CD14-positive monocyte (primary cell): ENCODE measurements at regions not wholly inside any gene's neighbourhood (a gene's known extent, or its start where the extent isn't known, plus 50 kb on each side); places are given as distances from the start of the nearest gene placed in this dataset.

ENCODE experiments used
- DNase-seq, 3 donors: peaks; one replicate each; pipeline ENCODE4 v3.0.0-alpha.2; 2011 to 2022
- H2AFZ ChIP-seq: 2 replicates; pipeline ENCODE4 v1.6.0; 2012; ENCODE audit warnings: mild to moderate bottlenecking, low read depth, low read length, inconsistent platforms; ENCODE audit not compliant: insufficient read depth, poor library complexity, severe bottlenecking
- H3K27ac ChIP-seq, 2 donors: 1 replicate in 1 of 2; 2 replicates in 1 of 2; pipeline ENCODE4 v1.5.1; 2012 to 2013; ENCODE audit warnings: low read length in 2 of 2, control low read depth in 1 of 2, inconsistent platforms in 1 of 2, low read depth in 1 of 2, mild to moderate bottlenecking in 1 of 2
- H3K27me3 ChIP-seq, 2 donors: one replicate each; pipeline versions ENCODE4 v1.6.0 to v1.6.1; 2011 to 2013; ENCODE audit warnings: low read length in 2 of 2; ENCODE audit not compliant: control insufficient read depth in 2 of 2, insufficient read depth in 2 of 2
- H3K36me3 ChIP-seq, 2 donors: replicated peaks in 1 of 2; 1 replicate in 1 of 2; 2 replicates in 1 of 2; pipeline versions ENCODE4 v1.5.1 to v1.6.1; 2012 to 2013; ENCODE audit warnings: low read length in 2 of 2, control low read depth in 1 of 2, inconsistent platforms in 1 of 2, mild to moderate bottlenecking in 1 of 2; ENCODE audit not compliant: insufficient read depth in 2 of 2, control insufficient read depth in 1 of 2
- H3K4me1 ChIP-seq, 2 donors: 1 replicate in 1 of 2; 2 replicates in 1 of 2; pipeline versions ENCODE4 v1.5.1 to v1.6.1; 2012 to 2013; ENCODE audit warnings: low read length in 2 of 2, control low read depth in 1 of 2, inconsistent platforms in 1 of 2, mild to moderate bottlenecking in 1 of 2, moderate library complexity in 1 of 2; ENCODE audit not compliant: insufficient read depth in 2 of 2, control insufficient read depth in 1 of 2
- H3K4me2 ChIP-seq: replicated peaks from 2 replicates; pipeline ENCODE3; 2012; ENCODE audit warnings: low read length, moderate library complexity, mild to moderate bottlenecking; ENCODE audit not compliant: poor library complexity, severe bottlenecking; ENCODE audit errors: extremely low read depth
- H3K4me3 ChIP-seq, 3 experiments: fragments of 200-600 bp in 1 of 3; sonication (generic) in 1 of 3; replicated peaks in 1 of 3; 1 replicate in 2 of 3; 2 replicates in 1 of 3; pipeline ENCODE4 v1.5.1; 2011 to 2013; ENCODE audit warnings: low read length in 3 of 3, mild to moderate bottlenecking in 3 of 3, control low read depth in 2 of 3, low read depth in 2 of 3, inconsistent platforms in 1 of 3, moderate library complexity in 1 of 3
- H3K79me2 ChIP-seq: 2 replicates; pipeline ENCODE4 v1.6.0; 2012; ENCODE audit warnings: mild to moderate bottlenecking, control low read depth, inconsistent platforms, low read length, moderate library complexity; ENCODE audit not compliant: insufficient read depth
- H3K9ac ChIP-seq: 2 replicates; pipeline ENCODE4 v1.6.0; 2017; ENCODE audit warnings: low read length, mild to moderate bottlenecking; ENCODE audit not compliant: insufficient read depth, poor library complexity, severe bottlenecking
- H3K9me3 ChIP-seq, 2 donors: replicated peaks in 1 of 2; 1 replicate in 1 of 2; 2 replicates in 1 of 2; pipeline versions ENCODE4 v1.5.1 to v1.6.1; 2012 to 2013; ENCODE audit warnings: low read length in 2 of 2, control low read depth in 1 of 2; ENCODE audit not compliant: control insufficient read depth in 1 of 2, insufficient read depth in 1 of 2
- H4K20me1 ChIP-seq: 2 replicates; pipeline ENCODE4 v1.6.0; 2012; ENCODE audit warnings: mild to moderate bottlenecking, low read length, control low read depth, moderate library complexity; ENCODE audit not compliant: insufficient read depth
- H3K27ac Mint-ChIP-seq, 7 donors: one replicate each; pipeline ENCODE4 v1.8.0; 2020; ENCODE audit warnings: mild to moderate bottlenecking in 7 of 7, mixed read lengths in 7 of 7, moderate library complexity in 6 of 7, inconsistent platforms in 2 of 7
- H3K27me3 Mint-ChIP-seq, 3 donors: one replicate each; pipeline ENCODE4 v1.8.0; 2021 to 2022; ENCODE audit warnings: low read depth in 3 of 3, mild to moderate bottlenecking in 3 of 3, mixed read lengths in 3 of 3, moderate library complexity in 3 of 3, inconsistent platforms in 1 of 3
- H3K36me3 Mint-ChIP-seq, 2 donors: one replicate each; pipeline ENCODE4 v1.8.0; 2020; ENCODE audit warnings: mixed read lengths in 2 of 2, inconsistent platforms in 1 of 2, mild to moderate bottlenecking in 1 of 2
- H3K4me1 Mint-ChIP-seq: one replicate; pipeline ENCODE4 v1.8.0; 2020; ENCODE audit warnings: mild to moderate bottlenecking, mixed read lengths
- H3K4me3 Mint-ChIP-seq, 2 donors: one replicate each; pipeline ENCODE4 v1.8.0; 2020; ENCODE audit warnings: mild to moderate bottlenecking in 2 of 2, mixed read lengths in 2 of 2, moderate library complexity in 1 of 2
- H3K9me3 Mint-ChIP-seq, 7 donors: one replicate each; pipeline ENCODE4 v1.8.0; 2020 to 2022; ENCODE audit warnings: mixed read lengths in 7 of 7, mild to moderate bottlenecking in 6 of 7, moderate library complexity in 6 of 7, inconsistent platforms in 2 of 7
- CTCF ChIP-seq: fragments of 200-600 bp; IDR thresholded peaks from one replicate; pipeline ENCODE4 v1.8.0; 2022; ENCODE audit warnings: antibody characterized with exemption, mild to moderate bottlenecking
- WGBS: methylation state at CpG from one replicate; pipeline ENCODE4 v1.1.5; 2013; ENCODE audit warnings: missing lambda C conversion rate; ENCODE audit not compliant: insufficient coverage; 5-methylcytosine and 5-hydroxymethylcytosine counted together
- intact Hi-C, 2 donors: fragments of 100-400 bp; cut with micrococcal nuclease; formaldehyde crosslinking; loops; one replicate each; pipeline versions ENCODE4 v1.15.0 to v1.15.1; 2023

- no peak overlapping the region for H3K27ac Mint-ChIP-seq
- no peak for DNase-seq
These were observed 211.6 kb downstream of the RCHY1 start for GRCh38 chr4:75302648-75303047.

GRCh38 chr4:75289914-75290582 is 224.2 kb downstream of the RCHY1 start:
- no peaks in the 10 kb centered on the region for H3K27me3 ChIP-seq
- WGBS: 31% methylated on average over 2 of the region's 7 CpGs
- no peak overlapping the region for H3K9ac ChIP-seq
- Mint-ChIP-seq H3K4me3 (no peak overlapping the region), H3K27me3 (peaks cover 0 to 3% (median 0%) of the 10 kb centered on the region in 3 donors), H3K4me1 (no peaks in the 10 kb centered on the region), H3K27ac (no peak overlapping the region), H3K9me3 (peaks cover 0 to 6% (median 2%) of the 10 kb centered on the region in 7 donors), H3K36me3 (no peaks in the 10 kb centered on the region)
- no peaks in the 10 kb centered on the region for H4K20me1 ChIP-seq
- intact Hi-C loops: no loop called here
- no peak overlapping the region for H3K27ac ChIP-seq
- no peaks in the 10 kb centered on the region for H3K36me3 ChIP-seq
- no peaks in the 10 kb centered on the region for H3K4me1 ChIP-seq
- H3K79me2 ChIP-seq: no peaks in the 10 kb centered on the region
- H3K4me3 ChIP-seq: no peak overlapping the region
- H3K4me2 ChIP-seq: no peak overlapping the region
- DNase-seq: no peak
- TF ChIP-seq CTCF: no peak
- H2AFZ ChIP-seq: no peak overlapping the region
- no peaks in the 10 kb centered on the region for H3K9me3 ChIP-seq

More at GRCh38 chr4:75302648-75303047, 211.6 kb downstream of the RCHY1 start:
- no peak overlapping the region for H3K9ac ChIP-seq
- peaks cover 7 to 16% of the 10 kb centered on the region in 2 donors for H3K9me3 ChIP-seq
- H3K36me3 ChIP-seq: no peaks in the 10 kb centered on the region
- H3K4me1 ChIP-seq: no peaks in the 10 kb centered on the region
- TF ChIP-seq CTCF: no peak
- intact Hi-C loops: no loop called here
- H3K4me3 Mint-ChIP-seq: no peak overlapping the region
- H2AFZ ChIP-seq: no peak overlapping the region
- H3K36me3 Mint-ChIP-seq: no peaks in the 10 kb centered on the region
- peaks cover 6 to 19% (median 13%) of the 10 kb centered on the region in 7 donors for H3K9me3 Mint-ChIP-seq
- 86% methylated on average over 1 of the region's 2 CpGs for WGBS
- no peaks in the 10 kb centered on the region for H3K27me3 ChIP-seq
- no peaks in the 10 kb centered on the region for H3K4me1 Mint-ChIP-seq
- no peak overlapping the region for H3K4me3 ChIP-seq
- no peaks in the 10 kb centered on the region for H3K79me2 ChIP-seq
- H3K27ac ChIP-seq: no peak overlapping the region
- no peak overlapping the region for H3K4me2 ChIP-seq
- no peaks in the 10 kb centered on the region for H3K27me3 Mint-ChIP-seq
- no peaks in the 10 kb centered on the region for H4K20me1 ChIP-seq
